ENCODE measurements at regions not wholly inside any gene's neighbourhood (a gene's known extent, or its start where the extent isn't known, plus 50 kb on each side); places are given as distances from the start of the nearest gene placed in this dataset.

GRCh38 chr16:6964679-6965078 is 368.0 kb upstream of the RBFOX1 start:
- Histone ChIP-seq H3K9me3 (ENCODE audit: low read length) (no peaks in the 10 kb centered on the region), H3K4me2 (ENCODE audit: low read depth, low read length) (no peak overlapping the region), H3K27me3 (ENCODE audit: control insufficient read depth in 1 of 2, insufficient read depth in 2 of 2, low read length in 2 of 2) (no peaks in the 10 kb centered on the region), H3K36me3 (replicated peaks in 1 of 2; ENCODE audit: control insufficient read depth in 1 of 2, insufficient read depth in 2 of 2, low read length in 2 of 2) (no peaks in the 10 kb centered on the region), H2AFZ (ENCODE audit: low read length) (no peak overlapping the region), H3K4me1 (ENCODE audit: insufficient read depth, low read length) (no peaks in the 10 kb centered on the region), H3K27ac (ENCODE audit: extremely low read length, insufficient read depth, low read length) (no peak overlapping the region), H3K9ac (ENCODE audit: insufficient read depth, low read depth, low read length) (no peak overlapping the region), H4K20me1 (ENCODE audit: insufficient read depth, low read length) (no peaks in the 10 kb centered on the region), H3K79me2 (ENCODE audit: insufficient read depth, low read length) (no peaks in the 10 kb centered on the region), H3K4me3 (replicated peaks in 1 of 3; ENCODE audit: insufficient read depth in 1 of 3, low read depth in 2 of 3, low read length in 3 of 3) (no peak overlapping the region)
- no peak for TF ChIP-seq HNF1A (IDR thresholded peaks at IDR 0.05; ENCODE audit: low read depth)
- no peak for TF ChIP-seq HNF1A (CRISPR knock-in tag; IDR thresholded peaks at IDR 0.05; ENCODE audit: borderline replicate concordance)
- no peak for TF ChIP-seq HOXA5 (CRISPR knock-in tag; IDR thresholded peaks at IDR 0.05)
- no peak for TF ChIP-seq ZBTB39 (CRISPR knock-in tag; IDR thresholded peaks at IDR 0.05)
- TF ChIP-seq TBX3 (IDR thresholded peaks at IDR 0.05; ENCODE audit: borderline replicate concordance) = no peak
- no peak for TF ChIP-seq ZNF496 (CRISPR knock-in tag; IDR thresholded peaks at IDR 0.05; ENCODE audit: insufficient replicate concordance)
- no peak for TF ChIP-seq ZNF234 (CRISPR knock-in tag; conservative IDR thresholded peaks at IDR 0.05)
- no peak for TF ChIP-seq MED1 (CRISPR knock-in tag; IDR thresholded peaks at IDR 0.05)
- TF ChIP-seq HOMEZ (CRISPR knock-in tag; IDR thresholded peaks at IDR 0.05; ENCODE audit: low read depth) = no peak
- TF ChIP-seq MYNN (CRISPR knock-in tag; IDR thresholded peaks at IDR 0.05; ENCODE audit: low read depth) = no peak
- no peak for TF ChIP-seq ZNF331 (CRISPR knock-in tag; IDR thresholded peaks at IDR 0.05)
- no peak for TF ChIP-seq ZNF773 (CRISPR knock-in tag; IDR thresholded peaks at IDR 0.05; ENCODE audit: borderline replicate concordance)
- no peak for TF ChIP-seq ZNF292 (CRISPR knock-in tag; IDR thresholded peaks at IDR 0.05; ENCODE audit: borderline replicate concordance, low read depth)
- TF ChIP-seq ATM (IDR thresholded peaks at IDR 0.05; ENCODE audit: borderline replicate concordance) = no peak
- 4% methylated on average over 5 of the region's 5 CpGs for WGBS (ENCODE audit: low lambda C conversion rate)
- ATAC-seq (no peak), FAIRE-seq (no peak), DNase-seq (ENCODE audit: low spot score) (no peak)
- no TSS peak for BruUV-seq (replicated peaks)
- in situ Hi-C loops (cut with HindIII; ENCODE audit: extremely low pct_ligation_motif_present, low pct_unique_long_range_greater_than_20kb) (no loop called here), intact Hi-C loops (cut with micrococcal nuclease; ENCODE audit: unreplicated experiment) (no loop called here)
- ChIA-PET POLR2A (no interaction called here), CTCF (ENCODE audit: low intra/inter-chr PET ratio, low total read pairs) (no interaction called here)

Measured in HepG2 (cell line).